A172 (cell line): ENCODE measurements at regions not wholly inside any gene's neighbourhood (a gene's known extent, or its start where the extent isn't known, plus 50 kb on each side); places are given as distances from the start of the nearest gene placed in this dataset.

Source experiments
- DNase-seq: peaks from one replicate; pipeline ENCODE4 v3.0.0-alpha.2; 2015; ENCODE audit warnings: low spot score

GRCh38 chr14:100381395-100382105 lies 58.4 kb downstream of the SLC25A47 start:
- no peak for DNase-seq

- DNase-seq: no peak
Observed at GRCh38 chr14:100382106-100382455, 58.9 kb downstream of the SLC25A47 start.

GRCh38 chr14:100383727-100384158 lies 60.6 kb downstream of the SLC25A47 start:
- DNase-seq: no peak

GRCh38 chr14:100384277-100384676 lies 61.1 kb downstream of the SLC25A47 start:
- DNase-seq: no peak

- peak; percentile 54 for DNase-seq
Observed at GRCh38 chr14:100384819-100385813, 62.0 kb downstream of the SLC25A47 start.

- DNase-seq: no peak
Observed at GRCh38 chr14:100386121-100386520, 63.0 kb downstream of the SLC25A47 start.

GRCh38 chr14:100386846-100387245 lies 63.7 kb downstream of the SLC25A47 start:
- no peak for DNase-seq

- no peak for DNase-seq
Observed at GRCh38 chr14:100387450-100387849, 64.3 kb downstream of the SLC25A47 start.

- DNase-seq: no peak
Observed at GRCh38 chr14:100388103-100389054, 65.2 kb downstream of the SLC25A47 start.

- DNase-seq: no peak
Observed at GRCh38 chr14:100389497-100390104, 66.5 kb downstream of the SLC25A47 start.

GRCh38 chr14:100391173-100391572 lies 68.0 kb downstream of the SLC25A47 start:
- no peak for DNase-seq

- DNase-seq: no peak
Observed at GRCh38 chr14:100391724-100392123, 68.6 kb downstream of the SLC25A47 start.

- no peak for DNase-seq
Observed at GRCh38 chr14:100392356-100392755, 69.2 kb downstream of the SLC25A47 start.

- DNase-seq: no peak
Observed at GRCh38 chr14:100393362-100393761, 70.2 kb downstream of the SLC25A47 start.

GRCh38 chr14:100393906-100394732 lies 71.0 kb downstream of the SLC25A47 start:
- DNase-seq: no peak

- no peak for DNase-seq
Observed at GRCh38 chr14:100394886-100395672, 71.9 kb downstream of the SLC25A47 start.

- no peak for DNase-seq
Observed at GRCh38 chr14:100396266-100396795, 73.2 kb downstream of the SLC25A47 start.

GRCh38 chr14:100397005-100397404 lies 73.9 kb downstream of the SLC25A47 start:
- DNase-seq: no peak

- no peak for DNase-seq
Observed at GRCh38 chr14:100398044-100398443, 74.9 kb downstream of the SLC25A47 start.
